GM18505 (cell line): ENCODE measurements at regions not wholly inside any gene's neighbourhood (a gene's known extent, or its start where the extent isn't known, plus 50 kb on each side); places are given as distances from the start of the nearest gene placed in this dataset.
"Not testable (repeated sequence)": the region's sequence is repeated elsewhere in the genome, so short reads cannot be mapped to it uniquely, and the experiment has no call there.

Experiments used
- ATAC-seq: cut with Tn5 transposase; IDR thresholded peaks from one replicate; pipeline ENCODE4 v1.9.1; 2021; ENCODE audit not compliant: unreplicated experiment
- POLR2A ChIP-seq: IDR thresholded peaks from 4 replicates; pipeline ENCODE4 v1.6.1; 2011; ENCODE audit warnings: borderline replicate concordance; ENCODE audit not compliant: insufficient read depth, insufficient read length; ENCODE audit errors: extremely low read depth

DNA sequence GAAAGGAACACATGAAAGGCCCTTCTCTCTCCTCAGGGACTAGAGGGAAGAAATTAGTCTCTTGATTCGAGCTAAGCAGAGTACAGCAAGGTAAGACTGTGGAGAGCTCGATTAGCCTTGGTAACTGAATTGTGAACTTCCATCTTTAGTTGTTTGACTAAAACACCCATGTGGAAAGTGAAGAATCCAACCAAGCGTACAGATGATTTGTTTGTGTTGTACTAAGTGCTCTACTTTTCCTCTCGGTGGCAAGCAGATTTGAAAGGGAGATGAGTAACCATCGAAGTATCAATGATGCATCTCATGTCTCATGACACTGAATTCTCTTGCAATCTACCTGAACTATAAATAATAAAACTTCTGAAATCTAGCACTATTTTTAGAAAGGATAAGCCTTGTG lies 80.7 kb downstream of the FZD1 start:
- ATAC-seq: peak; percentile 66
- TF ChIP-seq POLR2A: no peak

DNA sequence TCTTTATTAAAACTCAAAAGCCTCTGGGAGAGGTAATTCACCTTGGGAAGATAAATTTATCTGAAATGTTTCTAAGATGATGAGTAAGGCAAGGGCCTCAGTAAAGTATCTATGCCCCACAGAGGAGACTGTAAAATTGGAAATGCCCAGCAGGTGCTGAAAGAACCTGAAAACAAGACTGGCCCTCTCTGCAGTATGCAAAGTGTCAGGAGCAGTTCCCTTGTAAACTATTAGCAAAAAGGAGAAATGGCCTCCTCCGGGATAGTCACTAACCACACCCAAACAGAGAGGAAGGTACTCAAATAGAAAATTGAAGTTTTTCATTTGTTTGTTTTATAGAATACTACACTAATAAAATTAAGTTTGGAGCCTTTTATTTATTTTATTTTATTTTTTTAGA lies 81.2 kb downstream of the FZD1 start:
- TF ChIP-seq POLR2A: no peak
- peak; percentile 74 for ATAC-seq

DNA sequence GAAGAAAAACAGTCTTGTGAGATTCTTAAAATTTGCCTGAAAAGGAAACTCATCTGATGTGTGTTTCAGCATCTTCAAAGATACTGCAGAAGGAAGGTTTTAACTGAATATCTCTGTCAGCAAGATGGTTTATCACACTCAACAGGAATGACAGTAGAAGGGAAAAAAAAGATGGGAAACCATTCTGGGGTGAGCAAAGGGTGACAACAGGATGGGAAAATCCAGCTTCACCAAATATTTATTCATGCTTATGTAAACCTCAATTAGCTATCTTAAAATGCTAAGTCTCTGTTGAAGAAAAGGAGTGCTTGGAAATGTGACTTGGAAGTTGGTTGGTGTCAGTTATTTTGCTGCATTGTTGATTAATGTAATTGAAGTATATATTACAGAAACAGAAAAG lies 82.2 kb downstream of the FZD1 start:
- no peak for ATAC-seq

DNA sequence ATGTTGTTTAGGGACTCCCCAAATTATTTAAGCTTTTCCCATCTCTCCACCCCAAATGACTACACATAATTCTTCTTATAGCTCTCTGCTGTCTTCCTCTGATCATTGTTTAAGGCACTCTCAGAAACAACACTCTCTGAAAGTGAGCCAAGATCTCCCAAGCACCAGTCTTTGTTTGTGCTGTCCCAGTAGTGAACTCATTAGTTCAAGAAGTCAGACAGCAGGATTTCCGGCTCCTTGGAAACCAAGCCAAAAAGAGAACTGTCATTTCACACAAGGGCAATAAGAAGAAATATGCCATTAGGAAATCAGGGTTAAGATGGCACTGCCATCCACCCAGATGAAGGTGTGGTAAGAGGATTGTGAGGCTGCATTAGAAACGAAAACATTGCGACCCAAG lies 83.1 kb downstream of the FZD1 start:
- no peak for ATAC-seq
- no peak for TF ChIP-seq POLR2A

More for the DNA sequence above, 82.2 kb downstream of the FZD1 start:
- TF ChIP-seq POLR2A: no peak

DNA sequence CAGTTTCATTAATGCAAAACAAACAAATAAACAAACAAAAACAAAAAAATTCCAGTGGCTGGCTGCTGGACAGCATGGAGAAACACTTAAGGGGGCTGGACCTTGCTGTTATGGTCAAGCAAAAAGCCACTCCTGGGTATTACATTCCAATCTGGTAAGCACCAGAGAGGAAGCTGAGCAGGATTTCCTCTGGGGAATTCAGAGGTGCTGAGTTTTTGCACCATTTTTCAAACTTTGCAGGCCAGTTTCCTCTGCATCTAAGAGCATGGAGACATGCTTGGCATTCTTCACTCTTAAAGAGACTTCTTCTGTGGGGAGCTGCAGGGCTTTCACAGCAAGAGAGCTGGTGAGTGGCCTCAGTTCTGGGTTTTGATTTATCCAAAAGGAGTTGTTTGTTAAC lies 84.5 kb downstream of the FZD1 start:
- no peak for TF ChIP-seq POLR2A
- no peak for ATAC-seq

DNA sequence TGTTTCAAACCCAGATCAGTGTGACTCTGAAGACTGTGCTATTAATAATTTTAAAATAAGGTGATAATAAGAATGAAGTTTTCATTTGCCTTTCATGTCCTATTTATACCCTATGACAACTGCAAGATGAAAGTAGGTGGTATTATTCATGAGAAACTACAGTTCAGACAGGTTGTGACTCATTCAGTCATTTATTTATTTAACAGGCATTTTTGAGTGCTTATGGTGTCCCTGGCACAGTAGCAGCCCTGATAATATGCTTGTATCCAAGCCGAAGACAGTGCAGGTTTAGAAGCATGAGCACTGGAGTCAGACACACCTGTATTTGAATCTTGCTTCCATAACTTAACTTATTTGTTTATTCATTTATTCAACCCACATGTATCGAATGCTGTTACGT lies 87.1 kb downstream of the FZD1 start:
- ATAC-seq: no peak
- no peak for TF ChIP-seq POLR2A

DNA sequence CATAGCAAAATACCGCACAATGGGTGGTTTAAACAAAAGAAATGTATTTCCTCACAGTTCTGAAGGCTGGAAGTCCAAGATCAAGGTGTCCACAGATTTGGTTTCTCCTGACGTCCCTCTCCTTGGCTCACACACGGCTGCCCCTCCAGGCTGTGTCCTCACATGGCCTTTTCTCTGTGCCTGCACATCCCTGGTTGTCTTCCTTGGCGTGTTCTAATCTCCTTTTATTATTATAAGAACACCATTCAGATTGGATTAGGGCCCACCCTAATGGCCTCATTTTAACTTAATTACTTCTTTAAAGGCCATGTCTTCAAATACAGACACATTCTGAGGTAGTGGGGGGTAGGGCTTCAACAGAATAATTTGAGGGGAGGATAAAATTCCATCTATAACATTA lies 87.9 kb downstream of the FZD1 start:
- TF ChIP-seq POLR2A: no peak
- no peak for ATAC-seq

DNA sequence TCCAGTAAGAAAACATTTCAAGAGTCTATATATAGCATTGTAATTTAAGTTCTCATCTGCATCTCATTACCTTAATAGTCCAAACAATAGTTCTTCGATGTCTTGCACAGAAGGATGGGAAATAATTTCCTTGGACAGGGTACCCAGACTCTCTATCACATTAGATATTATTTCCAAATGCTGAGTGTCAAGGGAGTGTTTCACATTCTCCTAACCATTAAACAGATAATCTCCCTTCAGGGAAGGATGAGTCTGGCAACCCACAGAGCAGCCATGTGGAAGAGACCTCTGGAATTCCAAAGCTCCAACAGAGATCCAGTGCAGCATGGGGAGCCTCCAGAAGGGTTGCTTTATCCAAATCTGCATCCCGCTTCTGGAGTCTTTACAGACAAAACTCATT lies 89.6 kb downstream of the FZD1 start:
- no peak for TF ChIP-seq POLR2A
- no peak for ATAC-seq

DNA sequence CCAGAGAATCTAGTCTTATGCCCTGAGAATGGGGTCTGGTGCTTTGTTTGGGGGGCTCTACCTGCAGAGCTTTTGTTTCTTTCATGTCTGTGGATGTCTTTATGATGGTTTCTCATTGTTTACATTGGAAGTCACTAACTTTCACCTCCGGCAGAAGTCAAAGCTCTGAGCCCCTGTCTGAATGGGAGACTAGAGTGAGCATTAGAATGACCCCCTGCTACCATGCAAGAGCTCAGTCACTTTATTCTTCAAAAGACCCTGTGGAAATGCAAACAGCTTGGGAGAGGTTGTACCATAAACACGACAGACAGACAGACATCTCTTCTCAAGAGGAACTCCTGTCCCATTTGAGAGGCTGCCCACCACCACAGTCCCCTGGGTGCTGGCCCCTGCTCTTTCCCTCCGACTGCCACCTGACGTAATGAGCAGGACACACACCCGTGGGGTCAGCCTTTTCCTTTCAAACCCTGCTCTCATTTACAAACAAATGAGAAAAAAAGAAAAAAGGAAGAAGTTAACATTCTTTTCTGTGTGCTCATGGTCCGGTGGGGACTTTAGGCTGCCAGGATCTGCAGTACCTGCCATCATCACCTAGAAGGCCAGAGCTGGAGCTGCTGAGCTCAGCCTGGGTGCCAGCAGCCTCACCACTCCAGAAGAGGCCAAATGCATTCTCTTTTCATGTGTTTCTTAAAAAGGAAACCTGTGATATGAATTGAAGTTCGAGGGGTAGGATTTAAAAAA lies 91.6 kb downstream of the FZD1 start:
- no peak for ATAC-seq
- TF ChIP-seq POLR2A: no peak

DNA sequence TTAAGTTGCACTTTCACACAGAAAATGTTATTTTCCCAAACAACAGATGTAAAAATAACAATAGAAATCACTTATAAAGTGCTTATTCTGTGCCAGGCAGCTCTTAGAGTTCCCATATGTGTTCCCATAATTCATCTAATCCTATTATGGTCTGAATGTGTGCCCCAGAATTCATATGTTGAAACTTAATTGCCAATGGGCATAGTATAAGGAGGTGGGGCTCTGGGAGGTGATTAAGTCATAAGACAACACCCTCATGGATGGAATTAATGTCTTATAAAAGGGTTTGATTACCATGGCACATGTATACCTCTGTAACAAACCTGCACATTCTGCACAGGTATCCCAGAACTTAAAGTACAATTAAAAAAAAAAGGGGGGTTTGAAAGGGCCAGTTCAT lies 92.7 kb downstream of the FZD1 start:
- no peak for TF ChIP-seq POLR2A

DNA sequence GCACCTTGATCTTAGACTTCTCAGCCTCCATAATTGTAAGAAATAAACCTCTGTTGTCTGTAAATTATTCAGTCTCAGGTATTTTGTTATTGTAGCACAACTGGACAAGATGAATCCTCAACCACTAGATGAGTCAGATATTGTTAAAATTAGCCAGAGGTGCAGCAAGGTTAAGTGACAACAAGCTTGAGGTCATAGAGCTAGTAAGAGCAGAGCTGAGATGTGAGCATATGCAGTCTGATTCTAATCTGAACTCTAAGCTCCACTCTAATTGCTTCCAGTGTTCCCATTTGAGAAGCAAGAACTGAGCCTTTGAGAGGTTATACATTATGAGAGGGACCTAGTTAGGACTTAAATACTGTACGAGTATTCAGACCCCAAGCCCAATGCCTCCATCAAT lies 93.1 kb downstream of the FZD1 start:
- no peak for ATAC-seq
- TF ChIP-seq POLR2A: no peak

More for the DNA sequence above, 92.7 kb downstream of the FZD1 start:
- ATAC-seq: no peak

DNA sequence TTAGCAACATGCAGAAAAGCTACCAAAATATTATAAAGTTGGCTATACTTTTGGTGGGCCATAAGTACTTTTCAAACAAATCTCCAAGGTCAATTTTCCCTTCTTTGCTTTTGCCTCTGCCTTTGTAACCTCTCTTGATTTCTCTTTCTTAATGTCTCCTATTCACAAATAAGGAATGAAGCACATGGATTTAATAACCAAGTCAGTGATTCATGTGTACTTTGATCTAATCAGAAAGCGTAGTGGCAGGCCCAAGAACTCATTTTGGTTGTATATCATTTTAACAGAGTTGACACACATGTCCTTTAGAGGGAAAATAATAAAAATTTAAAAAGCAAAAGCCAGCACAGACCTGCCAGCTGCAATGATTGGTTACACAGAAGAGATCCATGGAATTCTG lies 93.7 kb downstream of the FZD1 start:
- TF ChIP-seq POLR2A: no peak
- ATAC-seq: no peak

DNA sequence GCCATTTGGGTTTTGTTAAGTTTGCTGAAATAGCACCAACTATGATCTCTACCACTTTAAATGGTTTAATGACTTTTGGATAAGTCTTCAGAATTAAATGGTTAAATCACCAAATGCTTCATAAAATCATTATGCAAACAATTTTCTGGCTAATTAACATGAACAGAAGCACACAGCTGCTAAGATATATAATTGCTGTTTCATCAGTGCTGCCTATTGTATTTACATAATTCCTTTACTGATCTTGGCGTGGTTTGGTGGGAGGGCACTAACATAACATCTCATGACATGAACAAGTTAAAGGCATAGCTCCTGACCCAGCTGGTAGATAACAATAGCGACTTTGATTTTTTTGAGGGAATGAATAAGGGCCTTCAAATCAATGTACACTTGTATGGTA lies 94.1 kb downstream of the FZD1 start:
- TF ChIP-seq POLR2A: no peak
- ATAC-seq: no peak

DNA sequence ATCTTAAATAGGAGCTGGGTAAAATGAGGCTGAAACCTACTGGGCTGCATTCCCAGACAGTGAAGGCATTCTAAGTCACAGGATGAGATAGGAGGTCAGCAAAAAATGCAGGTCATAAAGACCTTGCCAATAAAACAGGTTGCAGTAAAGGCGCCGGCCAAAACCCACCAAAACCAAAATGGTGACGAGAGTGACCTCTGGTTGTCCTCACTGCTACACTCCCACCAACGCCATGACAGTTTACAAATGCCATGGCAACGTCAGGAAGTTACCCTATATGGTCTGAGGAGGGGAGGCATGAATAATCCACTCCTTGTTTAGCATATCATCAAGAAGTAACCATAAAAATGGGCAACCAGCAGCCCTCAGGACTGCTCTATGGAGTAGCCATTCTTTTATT lies 100.9 kb downstream of the FZD1 start:
- ATAC-seq: not testable (repeated sequence)

DNA sequence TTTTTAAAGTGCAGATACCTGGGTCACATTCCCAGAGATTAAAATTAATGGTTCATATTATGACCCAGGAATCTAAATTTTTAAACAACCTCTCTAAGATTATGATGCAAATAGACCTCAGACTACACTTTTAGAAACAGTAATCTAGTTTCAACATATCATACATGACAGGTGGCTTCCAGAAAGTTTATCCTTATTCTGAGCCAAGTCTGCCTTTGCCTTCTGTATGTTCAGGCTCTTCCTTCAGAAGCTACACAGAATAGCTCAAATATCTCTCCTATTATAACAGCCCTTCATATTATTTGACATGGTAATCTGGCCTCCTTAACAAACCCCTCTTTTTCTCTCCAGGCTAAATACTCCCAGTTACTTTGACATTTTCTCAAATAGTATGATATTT lies 101.9 kb downstream of the FZD1 start:
- TF ChIP-seq POLR2A: no peak
- ATAC-seq: no peak

DNA sequence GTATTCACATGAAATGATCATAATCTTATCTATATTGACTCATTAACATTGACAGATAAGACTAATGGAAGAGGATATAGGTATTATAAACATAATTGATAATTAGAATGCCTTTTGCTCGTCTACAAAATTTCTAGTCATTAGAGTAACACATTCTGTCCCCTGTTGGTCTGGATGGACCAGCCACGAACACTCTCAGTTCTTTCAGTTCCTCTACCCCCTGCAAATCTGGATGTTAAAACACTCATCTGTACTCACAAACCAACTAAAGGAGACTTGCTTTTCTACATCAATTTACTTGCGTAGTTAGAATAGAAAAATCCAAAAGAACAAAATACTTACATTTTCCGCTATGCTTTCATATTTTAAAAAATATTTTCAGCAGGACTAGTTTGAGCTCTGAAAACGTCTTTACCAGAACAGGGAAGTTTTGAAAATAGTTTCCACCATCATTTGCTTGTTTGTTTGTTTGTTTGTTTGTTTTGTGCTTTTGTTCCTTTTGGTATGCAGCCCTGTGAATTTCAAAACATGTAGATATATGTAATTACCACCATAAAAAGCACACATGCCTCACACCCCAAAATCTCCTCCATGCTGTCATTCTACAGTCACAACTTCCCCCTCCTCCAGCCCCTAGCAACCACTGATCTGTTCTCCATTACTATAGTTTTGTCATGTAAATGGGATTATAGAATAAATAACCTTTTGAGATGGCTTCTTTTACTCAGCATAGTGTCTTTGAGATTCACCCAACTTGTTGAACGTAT lies 103.8 kb downstream of the FZD1 start:
- no peak for TF ChIP-seq POLR2A
- ATAC-seq: no peak
